Fibroblast of villous mesenchyme (primary cell): ENCODE measurements at regions not wholly inside any gene's neighbourhood (a gene's known extent, or its start where the extent isn't known, plus 50 kb on each side); places are given as distances from the start of the nearest gene placed in this dataset.
"Not testable (repeated sequence)": the region's sequence is repeated elsewhere in the genome, so short reads cannot be mapped to it uniquely, and the experiment has no call there.

ENCODE experiments used
- DNase-seq: peaks from one replicate; pipeline ENCODE4 v3.0.0-alpha.2; 2010; ENCODE audit warnings: low read depth
- H3K4me3 ChIP-seq: 2 replicates; pipeline ENCODE4 v1.5.1; 2011; ENCODE audit warnings: low read depth, mild to moderate bottlenecking, low read length
- CTCF ChIP-seq: IDR thresholded peaks from 2 replicates; pipeline ENCODE4 v1.5.1; 2012; ENCODE audit warnings: low read depth, mild to moderate bottlenecking, low read length; ENCODE audit not compliant: insufficient read depth

- no peak overlapping the region for H3K4me3 ChIP-seq
- no peak for DNase-seq
- TF ChIP-seq CTCF = no peak
Observed at GRCh38 chr7:119643558-119643957, 629.4 kb upstream of the KCND2 start.

DNA sequence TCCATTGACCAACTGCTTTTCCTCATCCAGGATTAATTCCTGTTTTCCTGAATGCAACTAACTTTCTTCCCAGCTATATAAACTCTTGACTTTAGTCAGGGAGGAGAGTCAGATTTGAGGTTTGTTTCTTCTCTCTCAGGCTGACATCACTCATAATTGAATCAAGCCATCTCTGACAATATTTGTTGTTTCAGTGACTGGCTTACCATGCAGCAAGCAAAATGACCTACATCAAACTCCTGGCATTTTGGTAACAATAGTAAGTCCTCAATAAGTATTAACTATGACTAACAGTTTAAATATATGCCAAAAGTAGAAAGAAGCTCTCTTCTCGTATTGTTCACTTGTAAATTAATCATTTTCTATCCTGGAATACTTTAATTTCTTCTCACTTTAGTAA is 625.7 kb upstream of the KCND2 start:
- no peak for TF ChIP-seq CTCF
- no peak overlapping the region for H3K4me3 ChIP-seq
- no peak for DNase-seq

DNA sequence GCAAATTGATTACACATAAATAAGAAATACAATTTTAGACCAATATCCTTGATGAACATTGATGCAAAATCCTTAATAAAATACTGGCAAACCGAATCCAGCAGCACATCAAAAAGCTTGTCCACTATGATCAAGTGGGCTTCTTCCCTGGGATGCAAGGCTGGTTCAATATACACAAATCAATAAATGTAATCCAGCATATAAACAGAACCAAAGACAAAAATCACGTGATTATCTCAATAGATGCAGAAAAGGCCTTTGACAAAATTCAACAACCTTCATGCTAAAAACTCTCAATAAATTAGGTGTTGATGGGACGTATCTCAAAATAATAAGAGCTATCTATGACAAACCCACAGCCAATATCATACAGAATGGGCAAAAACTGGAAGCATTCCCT is 624.2 kb upstream of the KCND2 start:
- not testable (repeated sequence) for H3K4me3 ChIP-seq, DNase-seq

DNA sequence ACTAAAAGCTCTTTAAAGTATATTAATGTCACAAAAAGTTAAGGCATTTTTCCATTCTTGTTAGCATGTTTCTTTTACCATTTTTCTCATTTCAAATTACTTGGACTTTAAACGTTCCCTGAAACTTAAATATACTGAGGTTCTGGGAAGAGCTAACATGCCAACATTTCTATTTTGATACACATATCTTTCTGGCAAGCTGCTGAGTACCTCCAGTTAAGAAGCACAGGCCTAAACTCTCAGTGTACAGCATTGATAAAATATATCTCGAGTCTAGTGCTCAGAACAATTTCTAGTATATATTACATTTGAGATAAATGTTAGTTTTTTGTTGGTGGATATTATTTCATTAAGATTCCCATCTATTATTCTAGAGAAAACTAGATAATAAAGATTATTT is 612.9 kb upstream of the KCND2 start:
- H3K4me3 ChIP-seq = no peak overlapping the region
- DNase-seq = no peak
- no peak for TF ChIP-seq CTCF

DNA sequence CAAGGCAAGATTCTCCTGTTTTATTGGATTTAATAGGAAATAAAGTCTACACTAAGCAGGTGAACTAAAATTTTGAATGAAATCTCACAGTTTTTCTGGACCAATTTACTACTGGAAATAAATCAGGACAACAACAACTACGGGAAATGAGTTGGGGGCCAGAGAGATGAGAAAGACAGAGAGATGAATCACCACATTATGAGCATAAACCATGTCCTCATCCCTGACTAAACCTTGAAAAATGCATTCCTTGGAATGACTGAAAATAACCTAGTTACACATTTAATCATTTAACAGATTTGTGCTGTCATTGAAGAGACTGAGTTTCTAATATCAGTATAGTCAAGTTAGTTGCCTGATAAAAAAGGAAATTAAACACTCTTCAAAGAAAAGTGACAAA is 608.4 kb upstream of the KCND2 start:
- peak; percentile 64 for DNase-seq
- H3K4me3 ChIP-seq = no peak overlapping the region
- TF ChIP-seq CTCF = no peak

DNA sequence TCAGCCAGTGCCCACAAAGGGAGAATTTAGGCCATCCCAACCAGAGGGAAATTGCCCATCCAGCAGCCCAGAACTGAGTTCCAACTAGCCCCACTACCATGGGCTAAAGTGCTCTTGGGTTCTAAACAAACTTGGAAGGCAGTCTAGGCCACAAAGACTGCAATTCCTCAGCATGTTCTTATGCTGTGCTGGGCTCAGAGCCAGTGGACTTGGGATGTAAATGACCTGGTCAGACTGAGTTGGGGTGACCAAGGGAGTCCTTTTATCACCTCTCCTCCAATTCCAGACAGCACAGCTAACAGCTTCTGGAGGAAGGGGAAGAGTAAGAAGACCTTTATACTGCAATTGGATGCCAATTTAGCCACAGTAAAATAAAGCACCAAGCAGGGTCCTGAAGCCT is 607.2 kb upstream of the KCND2 start:
- TF ChIP-seq CTCF = no peak
- H3K4me3 ChIP-seq = no peak overlapping the region
- DNase-seq = no peak

GRCh38 chr7:119681336-119681735 is 591.6 kb upstream of the KCND2 start:
- no peak for TF ChIP-seq CTCF
- DNase-seq = no peak
- no peak overlapping the region for H3K4me3 ChIP-seq
